HL-60 (cell line): ENCODE measurements at regions not wholly inside any gene's neighbourhood (a gene's known extent, or its start where the extent isn't known, plus 50 kb on each side); places are given as distances from the start of the nearest gene placed in this dataset.

Source experiments
- DNase-seq, 2 experiments: peaks; one replicate each; pipeline ENCODE4 v3.0.0-alpha.2; 2010 to 2020; ENCODE audit warnings: low read depth in 1 of 2, low spot score in 1 of 2
- H3K27ac ChIP-seq: fragments of 250-450 bp; sonication (Bioruptor Pico); replicated peaks from 2 replicates; pipeline ENCODE4 v1.5.1; 2020; ENCODE audit warnings: mild to moderate bottlenecking, moderate library complexity
- H3K27me3 ChIP-seq: fragments of 250-450 bp; sonication (Bioruptor Pico); 2 replicates; pipeline ENCODE4 v1.5.1; 2021; ENCODE audit warnings: mild to moderate bottlenecking, moderate library complexity; ENCODE audit not compliant: insufficient read depth, poor library complexity, severe bottlenecking
- H3K4me3 ChIP-seq: replicated peaks from 2 replicates; pipeline ENCODE4 v1.5.1; 2011; ENCODE audit warnings: mild to moderate bottlenecking, control low read depth, low read length; ENCODE audit not compliant: insufficient read depth
- CTCF ChIP-seq: IDR thresholded peaks from one replicate; pipeline ENCODE4 v1.5.1; 2011; ENCODE audit warnings: low read length, control low read depth, inconsistent platforms; ENCODE audit not compliant: insufficient read depth
- GABPA ChIP-seq: IDR thresholded peaks from 2 replicates; pipeline ENCODE4 v1.6.1; 2012; ENCODE audit warnings: low read depth
- POLR2AphosphoS5 ChIP-seq: IDR thresholded peaks from 2 replicates; pipeline ENCODE4 v1.6.1; 2012; ENCODE audit warnings: low read depth
- REST ChIP-seq: IDR thresholded peaks from 2 replicates; pipeline ENCODE4 v1.6.1; 2012; ENCODE audit warnings: low read depth; ENCODE audit not compliant: insufficient replicate concordance
- SPI1 ChIP-seq: IDR thresholded peaks from 2 replicates; pipeline ENCODE4 v1.6.1; 2012; ENCODE audit warnings: low read depth, mild to moderate bottlenecking, borderline replicate concordance

GRCh38 chr9:103364753-103365152 lies 369.6 kb downstream of the CYLC2 start:
- Histone ChIP-seq H3K27me3 (no peaks in the 10 kb centered on the region), H3K4me3 (no peak overlapping the region), H3K27ac (no peak overlapping the region)
- no peak for DNase-seq
- TF ChIP-seq POLR2AphosphoS5 (no peak), CTCF (no peak)

- H3K4me3 ChIP-seq, result no peak overlapping the region
- H3K27me3 ChIP-seq, result no peaks in the 10 kb centered on the region
- DNase-seq, result no peak
- TF ChIP-seq POLR2AphosphoS5, result no peak
- no peak for TF ChIP-seq CTCF
- no peak for TF ChIP-seq GABPA
- TF ChIP-seq SPI1, result no peak
- no peak for TF ChIP-seq REST
- no peak overlapping the region for H3K27ac ChIP-seq
Measured at GRCh38 chr9:103371152-103371551, 376.0 kb downstream of the CYLC2 start.

- no peak for TF ChIP-seq SPI1
- TF ChIP-seq GABPA, result no peak
- no peak for TF ChIP-seq CTCF
- no peak overlapping the region for H3K4me3 ChIP-seq
- no peak for DNase-seq
Measured at GRCh38 chr9:103372828-103373227, 377.7 kb downstream of the CYLC2 start.

GRCh38 chr9:103377667-103378066 lies 382.5 kb downstream of the CYLC2 start:
- TF ChIP-seq GABPA (no peak), CTCF (no peak), SPI1 (no peak), POLR2AphosphoS5 (no peak), REST (no peak)
- no peaks in the 10 kb centered on the region for H3K27me3 ChIP-seq
- no peak overlapping the region for H3K4me3 ChIP-seq
- DNase-seq, result no peak
- no peak overlapping the region for H3K27ac ChIP-seq

More at GRCh38 chr9:103372828-103373227, 377.7 kb downstream of the CYLC2 start:
- Histone ChIP-seq H3K27me3 (no peaks in the 10 kb centered on the region), H3K27ac (no peak overlapping the region)
